Ascending aorta (tissue), 2 donors: ENCODE measurements at regions not wholly inside any gene's neighbourhood (a gene's known extent, or its start where the extent isn't known, plus 50 kb on each side); places are given as distances from the start of the nearest gene placed in this dataset.
"Not testable (repeated sequence)": the region's sequence is repeated elsewhere in the genome, so short reads cannot be mapped to it uniquely, and the experiment has no call there.

Experiments used
- DNase-seq, 2 donors: peaks; one replicate each; pipeline ENCODE4 v3.0.0-alpha.2; 2019; ENCODE audit warnings: low spot score in 2 of 2
- H3K27ac ChIP-seq, 2 donors: fragments of 200-600 bp; sonication (generic); one replicate each; pipeline ENCODE4 v1.5.1; 2016 to 2017; ENCODE audit warnings: mild to moderate bottlenecking in 1 of 2
- H3K27me3 ChIP-seq: fragments of 200-600 bp; sonication (generic); one replicate; pipeline ENCODE4 v1.5.1; 2017
- H3K36me3 ChIP-seq, 2 donors: fragments of 200-600 bp; sonication (generic); one replicate each; pipeline ENCODE4 v1.5.1; 2016
- H3K4me1 ChIP-seq, 2 donors: fragments of 200-600 bp; sonication (generic); one replicate each; pipeline ENCODE4 v1.5.1; 2016 to 2017; ENCODE audit warnings: mild to moderate bottlenecking in 1 of 2
- H3K4me3 ChIP-seq, 2 donors: fragments of 200-600 bp; sonication (generic); one replicate each; pipeline ENCODE4 v1.5.1; 2016 to 2017; ENCODE audit warnings: mild to moderate bottlenecking in 1 of 2
- H3K9me3 ChIP-seq, 2 donors: fragments of 200-600 bp; sonication (generic); one replicate each; pipeline ENCODE4 v1.5.1; 2016
- CTCF ChIP-seq, 3 experiments: fragments of 200-600 bp in 2 of 3; fragments of 450-650 bp in 1 of 3; sonication (generic) in 2 of 3; IDR thresholded peaks; one replicate each; pipeline ENCODE4 v1.5.1; 2016 to 2019; ENCODE audit warnings: antibody characterized with exemption in 3 of 3, mild to moderate bottlenecking in 1 of 3, moderate library complexity in 1 of 3
- intact Hi-C: fragments of 100-400 bp; cut with DNase I; formaldehyde crosslinking; loops from one replicate; pipeline ENCODE4 v1.15.1; 2023

- no peaks in the 10 kb centered on the region for H3K27me3 ChIP-seq
- H3K27ac ChIP-seq, result no peak overlapping the region
- no peak for TF ChIP-seq CTCF (IDR thresholded peaks at IDR 0.05)
- H3K4me1 ChIP-seq, result no peaks in the 10 kb centered on the region
- H3K36me3 ChIP-seq, result no peaks in the 10 kb centered on the region
- H3K4me3 ChIP-seq, result no peak overlapping the region
- DNase-seq, result no peak
- no peaks in the 10 kb centered on the region for H3K9me3 ChIP-seq
- intact Hi-C loops, result no loop called here
These were observed 76.6 kb upstream of the ABCA1 start for GRCh38 chr9:105004466-105005090.

- no peak for TF ChIP-seq CTCF (IDR thresholded peaks at IDR 0.05)
- no peak overlapping the region for H3K27ac ChIP-seq
- no peak overlapping the region for H3K4me3 ChIP-seq
- H3K36me3 ChIP-seq, result no peaks in the 10 kb centered on the region
- intact Hi-C loops, result no loop called here
- no peaks in the 10 kb centered on the region for H3K27me3 ChIP-seq
- no peak for DNase-seq
- H3K9me3 ChIP-seq, result no peaks in the 10 kb centered on the region
- no peaks in the 10 kb centered on the region for H3K4me1 ChIP-seq
These were observed 77.2 kb upstream of the ABCA1 start for GRCh38 chr9:105005186-105005585.

GRCh38 chr9:105006514-105006913, 78.6 kb upstream of the ABCA1 start:
- no peak for TF ChIP-seq CTCF (IDR thresholded peaks at IDR 0.05)
- no peak for DNase-seq
- Histone ChIP-seq H3K27ac (no peak overlapping the region), H3K4me3 (no peak overlapping the region), H3K9me3 (no peaks in the 10 kb centered on the region), H3K36me3 (no peaks in the 10 kb centered on the region), H3K27me3 (no peaks in the 10 kb centered on the region), H3K4me1 (no peaks in the 10 kb centered on the region)
- intact Hi-C loops, result no loop called here

- H3K4me3 ChIP-seq, result no peak overlapping the region
- intact Hi-C loops, result no loop called here
- H3K36me3 ChIP-seq, result no peaks in the 10 kb centered on the region
- no peaks in the 10 kb centered on the region for H3K4me1 ChIP-seq
- H3K9me3 ChIP-seq, result no peaks in the 10 kb centered on the region
- peak overlapping the region in 1 of 2 donors; percentile 49 for H3K27ac ChIP-seq
- no peak for TF ChIP-seq CTCF (IDR thresholded peaks at IDR 0.05)
- peak; percentile 26 to 72 for DNase-seq
- no peaks in the 10 kb centered on the region for H3K27me3 ChIP-seq
These were observed 79.2 kb upstream of the ABCA1 start for GRCh38 chr9:105007143-105007542.

- DNase-seq, H3K27me3 ChIP-seq, intact Hi-C loops, H3K36me3 ChIP-seq, H3K4me1 ChIP-seq, H3K9me3 ChIP-seq, H3K4me3 ChIP-seq, H3K27ac ChIP-seq: not testable (repeated sequence)
These were observed 82.1 kb upstream of the ABCA1 start for GRCh38 chr9:105010089-105010488.

GRCh38 chr9:105021917-105022316, 94.0 kb upstream of the ABCA1 start:
- Histone ChIP-seq H3K9me3 (no peaks in the 10 kb centered on the region), H3K4me3 (no peak overlapping the region), H3K36me3 (no peaks in the 10 kb centered on the region), H3K27ac (no peak overlapping the region), H3K4me1 (no peaks in the 10 kb centered on the region), H3K27me3 (no peaks in the 10 kb centered on the region)
- DNase-seq, result no peak
- TF ChIP-seq CTCF (IDR thresholded peaks at IDR 0.05), result no peak
- intact Hi-C loops, result no loop called here

- H3K4me3 ChIP-seq, H3K9me3 ChIP-seq, H3K27me3 ChIP-seq, DNase-seq, H3K36me3 ChIP-seq, H3K4me1 ChIP-seq, intact Hi-C loops, H3K27ac ChIP-seq: not testable (repeated sequence)
These were observed 94.6 kb upstream of the ABCA1 start for GRCh38 chr9:105022545-105022944.
